Activated naive CD8-positive, alpha-beta T cell treated with anti-CD3 and anti-CD28 coated beads, Interleukin-2, amount 10 ng/mL, durations not matched to agents 7 days and 5 days (primary cell): ENCODE measurements at regions not wholly inside any gene's neighbourhood (a gene's known extent, or its start where the extent isn't known, plus 50 kb on each side); places are given as distances from the start of the nearest gene placed in this dataset.

ENCODE experiments used
- ATAC-seq: fragments of 150-1000 bp; cut with Tn5 transposase; one replicate; pipeline ENCODE4 v1.10.0; 2021; ENCODE audit warnings: low read depth, moderate library complexity
- POLR2A ChIA-PET: fragments of 350-600 bp; sonication (Branson Sonifier 250); formaldehyde crosslinking; loops from one replicate; lab custom pipeline; 2021; ENCODE audit warnings: antibody characterized with exemption; lab: Charles Lee
- DNase-seq: peaks from one replicate; pipeline ENCODE4 v3.0.0; 2021
- H3K27ac Mint-ChIP-seq: one replicate; pipeline ENCODE4 v1.8.0; 2022; ENCODE audit warnings: mild to moderate bottlenecking, mixed read lengths
- H3K27me3 Mint-ChIP-seq: one replicate; pipeline ENCODE4 v1.8.0; 2022; ENCODE audit warnings: mild to moderate bottlenecking, moderate library complexity, mixed read lengths
- H3K36me3 Mint-ChIP-seq: one replicate; pipeline ENCODE4 v1.8.0; 2021; ENCODE audit warnings: mild to moderate bottlenecking, mixed read lengths
- H3K4me1 Mint-ChIP-seq: one replicate; pipeline ENCODE4 v1.8.0; 2021; ENCODE audit warnings: mixed read lengths
- H3K4me3 Mint-ChIP-seq: one replicate; pipeline ENCODE4 v1.8.0; 2022; ENCODE audit warnings: mild to moderate bottlenecking, moderate library complexity, mixed read lengths
- H3K9me3 Mint-ChIP-seq: one replicate; pipeline ENCODE4 v1.8.0; 2021; ENCODE audit warnings: mixed read lengths

- Mint-ChIP-seq H3K4me3 (no peak overlapping the region), H3K27ac (no peak overlapping the region), H3K27me3 (peaks cover 8% of the 10 kb centered on the region), H3K36me3 (peaks cover 5% of the 10 kb centered on the region), H3K9me3 (peaks cover 3% of the 10 kb centered on the region), H3K4me1 (peaks cover 29% of the 10 kb centered on the region)
- POLR2A ChIA-PET = no interaction called here
- no peak for ATAC-seq
- no peak for DNase-seq
Observed at GRCh38 chr15:70303981-70304380, 206.3 kb upstream of the TLE3 start.

- H3K27ac Mint-ChIP-seq = no peak overlapping the region
- H3K4me3 Mint-ChIP-seq = no peak overlapping the region
- no peak for ATAC-seq
- peaks cover 5% of the 10 kb centered on the region for H3K36me3 Mint-ChIP-seq
- H3K9me3 Mint-ChIP-seq = peaks cover 3% of the 10 kb centered on the region
- POLR2A ChIA-PET = no interaction called here
- H3K27me3 Mint-ChIP-seq = peaks cover 17% of the 10 kb centered on the region
- peaks cover 18% of the 10 kb centered on the region for H3K4me1 Mint-ChIP-seq
- DNase-seq = no peak
Observed at GRCh38 chr15:70302360-70302759, 204.6 kb upstream of the TLE3 start.

- POLR2A ChIA-PET = interaction anchor here (1.1 to 1.7 kb wide), 3 partner anchors 44 to 146 kb away, joined by 3 to 6 read pairs (median 4); no protein-coding TSS in a partner anchor
- H3K4me3 Mint-ChIP-seq = no peak overlapping the region
- H3K27me3 Mint-ChIP-seq = peaks cover 22% of the 10 kb centered on the region
- H3K9me3 Mint-ChIP-seq = peaks cover 3% of the 10 kb centered on the region
- peaks cover 13% of the 10 kb centered on the region for H3K4me1 Mint-ChIP-seq
- H3K27ac Mint-ChIP-seq = no peak overlapping the region
- H3K36me3 Mint-ChIP-seq = peaks cover 5% of the 10 kb centered on the region
- ATAC-seq = no peak
- no peak for DNase-seq
Observed at GRCh38 chr15:70301396-70301795, 203.7 kb upstream of the TLE3 start.

GRCh38 chr15:70299931-70300869, 202.5 kb upstream of the TLE3 start:
- H3K36me3 Mint-ChIP-seq = peaks cover 2% of the 10 kb centered on the region
- peaks cover 1% of the 10 kb centered on the region for H3K9me3 Mint-ChIP-seq
- H3K27ac Mint-ChIP-seq = no peak overlapping the region
- H3K27me3 Mint-ChIP-seq = peaks cover 25% of the 10 kb centered on the region
- POLR2A ChIA-PET = interaction anchor here (0.8 to 1.7 kb wide), 8 partner anchors 9 to 181 kb away, joined by 3 to 6 read pairs (median 4); no protein-coding TSS in a partner anchor
- H3K4me1 Mint-ChIP-seq = peaks cover 13% of the 10 kb centered on the region
- peak overlapping the region; percentile 50 for H3K4me3 Mint-ChIP-seq
- DNase-seq (peak; percentile 73), ATAC-seq (peak; percentile 99)

DNA sequence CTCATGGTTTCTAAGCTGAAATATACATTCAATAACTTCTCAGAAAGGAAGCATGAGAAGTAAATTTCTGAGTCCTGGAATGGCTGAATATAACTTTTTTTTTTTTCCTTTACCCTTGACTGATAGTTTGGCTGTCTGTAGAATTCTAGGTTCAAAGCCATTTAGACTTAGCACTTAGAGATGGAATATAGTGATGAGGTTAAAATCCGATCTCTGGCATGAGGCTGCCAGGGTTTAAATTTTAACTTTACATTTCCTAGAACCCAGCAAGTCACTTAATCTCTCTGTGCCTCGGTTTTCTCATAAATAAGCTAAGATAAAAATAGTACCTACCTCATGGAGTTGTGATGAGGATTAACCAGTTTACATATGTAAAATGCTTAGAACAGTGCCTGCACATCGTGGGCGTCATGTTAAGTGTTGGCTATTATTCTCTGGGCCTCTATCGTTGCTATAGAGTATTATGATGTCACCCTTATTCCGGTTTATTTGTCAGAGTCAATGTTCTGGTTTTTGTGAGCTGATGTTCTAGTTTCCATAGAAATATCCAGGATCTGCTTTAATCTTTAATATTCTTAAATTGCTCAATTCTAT, 199.8 kb upstream of the TLE3 start:
- Mint-ChIP-seq H3K9me3 (no peaks in the 10 kb centered on the region), H3K36me3 (no peaks in the 10 kb centered on the region), H3K4me1 (peaks cover 13% of the 10 kb centered on the region), H3K27me3 (peaks cover 33% of the 10 kb centered on the region), H3K27ac (no peak overlapping the region), H3K4me3 (no peak overlapping the region)
- POLR2A ChIA-PET = no interaction called here
- no peak for DNase-seq
- ATAC-seq = no peak

GRCh38 chr15:70294731-70295305, 197.1 kb upstream of the TLE3 start:
- Mint-ChIP-seq H3K4me1 (peaks cover 2% of the 10 kb centered on the region), H3K9me3 (no peaks in the 10 kb centered on the region), H3K4me3 (no peak overlapping the region), H3K27ac (no peak overlapping the region), H3K36me3 (no peaks in the 10 kb centered on the region), H3K27me3 (peaks cover 54% of the 10 kb centered on the region)
- POLR2A ChIA-PET = no interaction called here
- DNase-seq (no peak), ATAC-seq (no peak)

DNA sequence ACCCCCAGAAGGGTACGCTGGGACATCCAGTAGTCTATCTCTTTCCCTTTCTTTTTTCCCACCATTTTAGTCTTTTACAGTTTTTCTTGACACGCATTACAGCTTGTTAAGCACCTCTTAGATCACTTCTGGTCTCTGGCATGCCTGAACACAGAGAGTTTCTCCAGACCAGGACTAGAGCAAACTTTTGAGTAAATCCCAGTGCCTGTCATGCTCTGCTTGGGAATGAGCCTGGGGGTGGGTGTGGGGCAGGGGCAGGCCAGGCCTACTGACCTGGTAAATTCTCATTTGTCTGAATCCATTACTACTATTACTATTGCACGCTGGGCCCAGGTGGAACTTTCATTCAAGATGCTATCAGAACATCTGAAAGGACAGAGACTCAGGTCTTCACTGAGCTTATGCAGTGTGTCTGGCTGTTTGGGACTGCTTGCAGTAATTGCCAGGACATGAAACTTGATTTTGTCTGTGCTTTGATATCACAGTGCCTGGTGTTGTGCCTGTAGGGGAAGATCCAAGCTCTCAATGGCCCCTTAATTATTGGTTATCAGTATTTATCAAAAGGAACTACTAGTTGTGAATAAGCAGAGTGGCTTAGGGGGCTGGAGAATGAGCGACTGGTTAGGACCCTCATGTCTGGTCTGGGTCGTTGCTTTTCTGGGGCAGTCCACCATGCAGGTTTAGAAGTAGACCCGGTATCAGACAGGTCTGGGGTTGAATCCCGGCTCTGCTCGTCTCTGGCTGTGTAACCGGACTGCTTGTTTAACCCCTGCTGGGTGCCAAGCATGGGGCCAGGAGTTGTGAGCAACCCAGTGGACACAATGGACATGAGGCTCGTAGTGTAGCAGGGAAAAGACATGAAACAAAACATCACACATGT, 196.1 kb upstream of the TLE3 start:
- H3K4me1 Mint-ChIP-seq = peaks cover 3% of the 10 kb centered on the region
- H3K27ac Mint-ChIP-seq = no peak overlapping the region
- no peak for ATAC-seq
- H3K9me3 Mint-ChIP-seq = no peaks in the 10 kb centered on the region
- H3K4me3 Mint-ChIP-seq = no peak overlapping the region
- POLR2A ChIA-PET = no interaction called here
- no peak for DNase-seq
- no peaks in the 10 kb centered on the region for H3K36me3 Mint-ChIP-seq
- peaks cover 57% of the 10 kb centered on the region for H3K27me3 Mint-ChIP-seq

DNA sequence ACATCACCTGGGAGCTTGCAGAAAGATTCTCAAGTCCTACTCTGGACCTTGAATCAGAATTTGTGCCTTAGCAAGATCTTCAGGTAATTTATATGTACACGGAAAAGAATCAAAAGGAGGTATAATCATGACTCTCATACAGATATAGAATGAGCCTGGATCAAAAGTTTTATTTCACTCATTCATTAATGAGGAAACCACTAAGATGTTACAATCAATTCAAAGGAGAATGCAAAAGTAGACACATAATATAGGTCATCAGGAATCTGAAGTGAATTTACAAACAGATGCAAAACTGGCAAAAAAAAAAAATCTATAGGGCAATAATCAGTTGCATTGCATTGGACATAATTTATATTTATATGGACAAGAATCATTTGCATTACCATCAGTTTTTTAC, 195.4 kb upstream of the TLE3 start:
- Mint-ChIP-seq H3K4me1 (peaks cover 3% of the 10 kb centered on the region), H3K27me3 (peaks cover 57% of the 10 kb centered on the region), H3K27ac (no peak overlapping the region), H3K9me3 (no peaks in the 10 kb centered on the region), H3K36me3 (no peaks in the 10 kb centered on the region), H3K4me3 (no peak overlapping the region)
- no peak for ATAC-seq
- POLR2A ChIA-PET = no interaction called here
- no peak for DNase-seq

DNA sequence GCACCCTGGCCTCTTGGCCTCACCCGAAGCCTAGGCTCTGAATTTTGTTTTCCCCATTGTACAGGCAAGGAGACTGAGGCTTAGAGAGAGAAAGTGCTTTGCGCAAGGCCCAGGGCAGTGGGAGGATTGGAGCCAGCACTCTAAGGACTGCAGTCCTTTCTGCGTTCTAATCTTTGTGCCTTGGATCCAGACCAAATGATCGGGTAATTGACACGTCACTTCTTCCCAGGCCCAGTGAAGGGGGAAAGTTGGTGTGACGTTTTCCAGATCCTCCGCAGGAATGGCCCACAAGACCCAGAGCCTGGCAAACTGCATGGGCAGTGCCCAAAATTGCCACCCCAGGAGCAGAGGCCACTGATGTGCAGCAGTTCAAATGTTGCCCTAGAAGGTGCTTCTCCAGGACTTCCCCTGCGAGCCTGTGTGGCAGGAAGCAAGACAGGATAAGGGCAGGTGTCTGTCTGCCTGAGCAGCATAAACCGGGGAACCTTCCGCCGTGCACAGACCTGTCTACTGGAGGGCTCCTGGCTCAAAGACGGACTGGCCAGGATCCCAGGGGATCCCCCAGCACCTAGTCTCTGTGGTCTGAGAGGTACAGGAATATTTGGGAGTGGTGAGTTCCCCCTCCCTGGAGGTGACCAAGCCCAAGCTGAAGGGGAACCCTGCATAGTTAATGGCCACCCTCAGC, 194.5 kb upstream of the TLE3 start:
- DNase-seq (no peak), ATAC-seq (no peak)
- POLR2A ChIA-PET = no interaction called here
- Mint-ChIP-seq H3K27me3 (peaks cover 48% of the 10 kb centered on the region), H3K9me3 (no peaks in the 10 kb centered on the region), H3K27ac (no peak overlapping the region), H3K4me3 (no peak overlapping the region), H3K36me3 (no peaks in the 10 kb centered on the region), H3K4me1 (peaks cover 3% of the 10 kb centered on the region)

DNA sequence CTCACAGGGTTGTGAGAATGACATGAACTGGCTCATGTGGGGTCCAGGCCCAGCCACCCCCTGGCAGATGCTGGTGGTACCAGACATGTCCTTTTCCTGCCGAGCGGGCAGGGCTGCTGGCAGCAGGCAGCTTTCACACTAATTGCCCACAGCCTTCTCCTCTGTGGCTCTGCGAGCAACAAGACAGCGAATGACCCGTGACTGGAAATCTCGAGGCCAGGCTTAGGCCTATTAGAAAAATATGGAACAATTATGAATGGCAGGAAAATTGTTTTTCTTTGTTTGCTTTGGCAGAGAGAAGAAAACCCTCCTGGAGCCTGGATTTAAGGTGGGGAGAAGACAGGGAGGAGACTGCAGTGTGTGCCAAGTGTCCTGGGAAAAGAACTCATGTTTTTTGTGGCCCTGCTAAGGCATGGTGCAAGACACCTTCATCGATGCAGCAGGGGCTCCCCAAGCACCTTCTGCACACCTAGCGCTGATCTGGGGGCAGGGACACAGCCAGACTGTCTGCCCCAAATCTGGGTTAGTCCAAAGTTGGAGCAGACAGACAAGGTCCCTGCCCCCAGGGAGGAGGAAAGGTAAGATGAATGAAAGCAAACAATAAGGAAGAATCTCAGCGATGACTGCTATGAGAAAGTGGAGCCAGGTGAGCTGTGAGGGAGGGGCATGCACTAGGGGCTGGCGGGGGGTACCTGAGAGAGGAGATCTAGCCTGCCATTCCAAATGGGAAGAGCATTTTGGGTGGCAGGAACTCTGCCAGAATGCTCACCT, 193.8 kb upstream of the TLE3 start:
- no peaks in the 10 kb centered on the region for H3K36me3 Mint-ChIP-seq
- no peak overlapping the region for H3K27ac Mint-ChIP-seq
- H3K4me3 Mint-ChIP-seq = no peak overlapping the region
- DNase-seq (no peak), ATAC-seq (no peak)
- peaks cover 42% of the 10 kb centered on the region for H3K27me3 Mint-ChIP-seq
- POLR2A ChIA-PET = no interaction called here
- H3K9me3 Mint-ChIP-seq = no peaks in the 10 kb centered on the region
- peaks cover 2% of the 10 kb centered on the region for H3K4me1 Mint-ChIP-seq

- no peak overlapping the region for H3K27ac Mint-ChIP-seq
- peaks cover 41% of the 10 kb centered on the region for H3K27me3 Mint-ChIP-seq
- H3K36me3 Mint-ChIP-seq = no peaks in the 10 kb centered on the region
- H3K4me3 Mint-ChIP-seq = no peak overlapping the region
- DNase-seq = no peak
- no peaks in the 10 kb centered on the region for H3K9me3 Mint-ChIP-seq
- POLR2A ChIA-PET = no interaction called here
- no peak for ATAC-seq
- H3K4me1 Mint-ChIP-seq = peaks cover 2% of the 10 kb centered on the region
Observed at GRCh38 chr15:70290708-70291107, 193.0 kb upstream of the TLE3 start.
